Colonic mucosa (tissue), 4 donors: ENCODE measurements at regions not wholly inside any gene's neighbourhood (a gene's known extent, or its start where the extent isn't known, plus 50 kb on each side); places are given as distances from the start of the nearest gene placed in this dataset.
A peak's percentile ranks its signal among the peaks of the same experiment; 100 is the strongest.
"Not testable (repeated sequence)": the region's sequence is repeated elsewhere in the genome, so short reads cannot be mapped to it uniquely, and the experiment has no call there.

Experiments
- DNase-seq: peaks from one replicate; pipeline ENCODE4 v3.0.0-alpha.2; 2020
- H3K27ac ChIP-seq: fragments of 200-600 bp; one replicate; pipeline ENCODE4 v1.8.0; 2021
- H3K27me3 ChIP-seq: fragments of 200-600 bp; one replicate; pipeline ENCODE4 v1.8.0; 2021
- H3K36me3 ChIP-seq: fragments of 200-600 bp; one replicate; pipeline ENCODE4 v1.8.0; 2021
- H3K4me1 ChIP-seq: fragments of 200-600 bp; one replicate; pipeline ENCODE4 v1.8.0; 2021; ENCODE audit warnings: mild to moderate bottlenecking
- H3K4me3 ChIP-seq: fragments of 200-600 bp; one replicate; pipeline ENCODE4 v1.8.0; 2021
- H3K9ac ChIP-seq, 2 donors: one replicate each; pipeline ENCODE4 v1.7.0; 2013; ENCODE audit warnings: control low read depth in 2 of 2, low read depth in 2 of 2, low read length in 2 of 2
- H3K9me3 ChIP-seq: fragments of 200-600 bp; one replicate; pipeline ENCODE4 v1.8.0; 2021
- CTCF ChIP-seq: fragments of 200-600 bp; IDR thresholded peaks from one replicate; pipeline ENCODE4 v1.8.0; 2022; ENCODE audit warnings: antibody characterized with exemption, mild to moderate bottlenecking
- intact Hi-C: fragments of 100-400 bp; cut with DNase I; formaldehyde crosslinking; loops from one replicate; pipeline ENCODE4 v1.14.1; 2022
- donor health status: healthy.
- donor health status: DM: no; HTN: no; CAD: no.
- donor health status: DM: no; HTN: no; CAD: no.

- intact Hi-C loops: loop anchor here (2.0 to 5.0 kb wide), 2 partner anchors 166 to 204 kb away; no protein-coding TSS in a partner anchor
- H3K36me3 ChIP-seq: no peaks in the 10 kb centered on the region
- no peak overlapping the region for H3K4me3 ChIP-seq
- peaks cover 12% of the 10 kb centered on the region for H3K4me1 ChIP-seq
- DNase-seq: peak; percentile 65
- peak overlapping the region in 1 of 2 donors; percentile 19 for H3K9ac ChIP-seq
- TF ChIP-seq CTCF: peak; percentile 66
- no peak overlapping the region for H3K27ac ChIP-seq
- H3K9me3 ChIP-seq: no peaks in the 10 kb centered on the region
- no peaks in the 10 kb centered on the region for H3K27me3 ChIP-seq
Measured at GRCh38 chr21:41612674-41613532, 104.9 kb upstream of the TMPRSS2 start.

DNA sequence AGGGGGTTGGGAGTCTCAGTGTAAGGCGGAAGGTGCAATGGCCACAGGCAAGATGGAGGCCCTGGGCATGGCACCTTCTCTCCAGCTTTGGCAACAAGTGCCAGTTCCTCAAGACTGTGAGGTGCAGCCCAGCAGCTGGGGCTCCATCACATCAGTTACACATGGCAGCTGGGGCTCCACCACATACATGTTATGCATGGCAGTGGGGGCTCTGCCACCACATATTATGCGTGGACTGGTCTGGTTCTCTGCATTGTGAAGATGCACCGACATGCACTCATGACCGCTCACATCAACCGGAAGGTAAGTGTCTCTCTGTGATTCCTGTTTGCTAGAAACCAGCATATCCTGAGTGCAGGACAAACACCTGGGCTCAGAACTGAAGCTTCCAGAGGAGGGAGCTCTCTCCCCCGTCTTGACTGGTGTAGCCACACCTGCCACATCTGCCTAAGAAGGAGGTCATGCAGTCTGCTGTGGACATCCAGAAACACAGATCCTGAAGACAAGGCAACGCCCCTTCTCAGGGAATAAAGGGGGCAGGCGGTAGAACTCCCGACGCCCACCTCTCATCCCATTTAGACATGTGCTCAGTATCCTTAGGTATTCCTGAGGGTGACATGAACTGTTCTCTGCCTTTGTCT, 104.1 kb upstream of the TMPRSS2 start:
- H3K4me3 ChIP-seq: no peak overlapping the region
- H3K4me1 ChIP-seq: peaks cover 12% of the 10 kb centered on the region
- no peak overlapping the region for H3K27ac ChIP-seq
- peak; percentile 78 for DNase-seq
- no peaks in the 10 kb centered on the region for H3K27me3 ChIP-seq
- intact Hi-C loops: loop anchor here (2.0 to 5.0 kb wide), 2 partner anchors 167 to 205 kb away; no protein-coding TSS in a partner anchor
- H3K9me3 ChIP-seq: no peaks in the 10 kb centered on the region
- TF ChIP-seq CTCF: no peak
- no peaks in the 10 kb centered on the region for H3K36me3 ChIP-seq
- peak overlapping the region in 1 of 2 donors; percentile 19 for H3K9ac ChIP-seq

- Histone ChIP-seq H3K4me1 (peaks cover 12% of the 10 kb centered on the region), H3K27ac (no peak overlapping the region), H3K36me3 (no peaks in the 10 kb centered on the region), H3K4me3 (no peak overlapping the region), H3K9me3 (no peaks in the 10 kb centered on the region), H3K9ac (no peak overlapping the region), H3K27me3 (no peaks in the 10 kb centered on the region)
- DNase-seq: no peak
- intact Hi-C loops: loop anchor here (5.0 kb wide), 1 partner anchor 206 kb away; no protein-coding TSS in a partner anchor
- TF ChIP-seq CTCF: no peak
Measured at GRCh38 chr21:41611441-41611840, 103.5 kb upstream of the TMPRSS2 start.

- intact Hi-C loops: loop anchor here (5.0 kb wide), 1 partner anchor 207 kb away; no protein-coding TSS in a partner anchor
- H3K4me3 ChIP-seq, H3K27ac ChIP-seq, H3K9ac ChIP-seq, H3K27me3 ChIP-seq, H3K9me3 ChIP-seq, H3K36me3 ChIP-seq, DNase-seq: not testable (repeated sequence)
- peaks cover 12% of the 10 kb centered on the region for H3K4me1 ChIP-seq
Measured at GRCh38 chr21:41610840-41611115, 102.8 kb upstream of the TMPRSS2 start.

DNA sequence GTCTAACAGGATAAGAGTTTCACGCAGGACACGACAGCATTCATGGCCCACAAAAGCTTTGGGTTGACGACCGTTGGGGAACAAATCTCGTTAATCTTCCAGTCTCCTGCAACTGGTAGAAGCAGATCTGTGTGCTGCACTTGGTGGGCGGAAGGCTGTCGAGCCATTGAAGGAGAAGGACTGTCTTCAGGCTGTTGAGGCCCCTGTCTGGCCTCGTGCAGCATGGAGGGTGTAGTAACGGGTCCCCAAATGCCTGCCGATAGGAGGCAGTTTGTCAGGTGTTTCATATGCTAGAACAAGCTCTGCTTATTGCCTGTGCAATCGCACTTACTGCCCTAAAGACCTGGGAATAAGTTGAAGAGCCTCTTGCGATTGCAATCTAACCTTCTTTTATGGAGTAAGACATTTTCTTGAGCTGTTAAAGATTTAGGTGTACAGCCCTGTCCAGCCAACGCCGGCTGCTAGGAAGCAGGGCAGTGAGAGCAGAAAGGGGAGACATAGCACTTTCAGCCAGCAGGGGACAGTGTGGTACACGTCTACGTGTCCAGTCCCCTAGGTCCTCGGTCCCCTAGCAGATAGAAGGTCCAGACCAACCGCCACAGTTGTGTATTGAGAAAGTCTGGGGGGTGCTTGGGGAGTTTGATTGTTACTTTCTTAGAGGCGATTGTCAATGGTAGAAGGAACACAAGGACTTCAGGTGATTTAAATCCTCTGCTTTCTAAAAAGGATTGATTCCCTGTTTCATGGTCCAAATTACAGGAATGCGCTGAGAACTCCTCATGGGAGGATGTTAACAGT, 102.3 kb upstream of the TMPRSS2 start:
- H3K27me3 ChIP-seq: no peaks in the 10 kb centered on the region
- H3K27ac ChIP-seq: no peak overlapping the region
- intact Hi-C loops: loop anchor here (5.0 kb wide), 1 partner anchor 207 kb away; no protein-coding TSS in a partner anchor
- TF ChIP-seq CTCF: peak; percentile 79
- peak; percentile 78 for DNase-seq
- no peaks in the 10 kb centered on the region for H3K9me3 ChIP-seq
- H3K36me3 ChIP-seq: no peaks in the 10 kb centered on the region
- H3K4me3 ChIP-seq: no peak overlapping the region
- peak overlapping the region in 1 of 2 donors; percentile 9 for H3K9ac ChIP-seq
- H3K4me1 ChIP-seq: peaks cover 12% of the 10 kb centered on the region
